OCI-LY7 (cell line): ENCODE measurements at regions not wholly inside any gene's neighbourhood (a gene's known extent, or its start where the extent isn't known, plus 50 kb on each side); places are given as distances from the start of the nearest gene placed in this dataset.
"Not testable (repeated sequence)": the region's sequence is repeated elsewhere in the genome, so short reads cannot be mapped to it uniquely, and the experiment has no call there.

ENCODE experiments used
- EZH2phosphoT487 ChIP-seq: fragments of 200-600 bp; sonication (generic); IDR thresholded peaks from 2 replicates; pipeline ENCODE4 v1.6.1; 2018; ENCODE audit warnings: low read depth, borderline replicate concordance, mild to moderate bottlenecking, mixed run types, antibody characterized with exemption, low read length, moderate library complexity, mixed read lengths
- TF ChIP-seq, protein P1 (sequence below): fragments of 200-600 bp; sonication (generic); conservative IDR thresholded peaks from 2 replicates; pipeline ENCODE4 v1.5.1; 2014; ENCODE audit warnings: mild to moderate bottlenecking, antibody characterized with exemption, low read length, moderate library complexity, mixed read lengths

DNA sequence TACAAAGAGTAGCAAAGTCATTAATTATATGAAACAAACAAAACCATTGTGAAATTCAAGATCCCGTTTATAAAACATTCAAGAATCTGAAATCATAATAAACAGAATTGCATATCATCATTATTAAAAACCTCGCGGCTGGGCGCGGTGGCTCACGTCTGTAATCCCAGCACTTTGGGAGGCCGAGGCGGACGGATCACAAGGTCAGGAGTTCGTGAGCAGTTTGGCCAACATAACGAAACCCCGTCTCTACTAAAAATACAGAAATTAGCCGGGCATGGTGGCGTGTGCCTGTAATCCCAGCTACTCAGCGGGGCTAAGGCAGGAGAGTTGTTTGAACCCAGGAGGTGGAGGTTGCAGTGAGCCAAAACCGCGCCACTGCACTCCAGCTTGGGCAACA lies 80.3 kb upstream of the COPS8 start:
- not testable (repeated sequence) for TF ChIP-seq EZH2phosphoT487
- TF ChIP-seq, protein P1, sequence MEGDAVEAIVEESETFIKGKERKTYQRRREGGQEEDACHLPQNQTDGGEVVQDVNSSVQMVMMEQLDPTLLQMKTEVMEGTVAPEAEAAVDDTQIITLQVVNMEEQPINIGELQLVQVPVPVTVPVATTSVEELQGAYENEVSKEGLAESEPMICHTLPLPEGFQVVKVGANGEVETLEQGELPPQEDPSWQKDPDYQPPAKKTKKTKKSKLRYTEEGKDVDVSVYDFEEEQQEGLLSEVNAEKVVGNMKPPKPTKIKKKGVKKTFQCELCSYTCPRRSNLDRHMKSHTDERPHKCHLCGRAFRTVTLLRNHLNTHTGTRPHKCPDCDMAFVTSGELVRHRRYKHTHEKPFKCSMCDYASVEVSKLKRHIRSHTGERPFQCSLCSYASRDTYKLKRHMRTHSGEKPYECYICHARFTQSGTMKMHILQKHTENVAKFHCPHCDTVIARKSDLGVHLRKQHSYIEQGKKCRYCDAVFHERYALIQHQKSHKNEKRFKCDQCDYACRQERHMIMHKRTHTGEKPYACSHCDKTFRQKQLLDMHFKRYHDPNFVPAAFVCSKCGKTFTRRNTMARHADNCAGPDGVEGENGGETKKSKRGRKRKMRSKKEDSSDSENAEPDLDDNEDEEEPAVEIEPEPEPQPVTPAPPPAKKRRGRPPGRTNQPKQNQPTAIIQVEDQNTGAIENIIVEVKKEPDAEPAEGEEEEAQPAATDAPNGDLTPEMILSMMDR = not testable (repeated sequence)
